IPS DF 6.9 (cell line): ENCODE measurements at regions not wholly inside any gene's neighbourhood (a gene's known extent, or its start where the extent isn't known, plus 50 kb on each side); places are given as distances from the start of the nearest gene placed in this dataset.
"Not testable (repeated sequence)": the region's sequence is repeated elsewhere in the genome, so short reads cannot be mapped to it uniquely, and the experiment has no call there.

Source experiments
- DNase-seq: peaks from one replicate; pipeline ENCODE4 v3.0.0-alpha.2; 2013; ENCODE audit warnings: low read depth, low spot score
- H3K27ac ChIP-seq: one replicate; pipeline ENCODE4 v1.5.1; 2013; ENCODE audit warnings: low read length, control low read depth
- H3K27me3 ChIP-seq: 2 replicates; pipeline ENCODE4 v1.6.1; 2013; ENCODE audit warnings: mild to moderate bottlenecking, low read length; ENCODE audit not compliant: control insufficient read depth, insufficient read depth
- H3K36me3 ChIP-seq: 2 replicates; pipeline ENCODE4 v1.6.1; 2013; ENCODE audit warnings: low read length; ENCODE audit not compliant: control insufficient read depth, insufficient read depth
- H3K4me1 ChIP-seq: 2 replicates; pipeline ENCODE4 v1.6.1; 2013; ENCODE audit warnings: low read length; ENCODE audit not compliant: control insufficient read depth, insufficient read depth
- H3K4me3 ChIP-seq: 2 replicates; pipeline ENCODE4 v1.5.1; 2013; ENCODE audit warnings: mild to moderate bottlenecking, low read length
- H3K9me3 ChIP-seq: 2 replicates; pipeline ENCODE4 v1.6.1; 2013; ENCODE audit warnings: low read length, inconsistent platforms; ENCODE audit not compliant: control insufficient read depth, insufficient read depth
- WGBS: extraction: QIAGEN DNeasy Blood & Tissue Kit; methylation state at CpG from one replicate; pipeline ENCODE4 v1.1.7; 2013; ENCODE audit warnings: mixed read lengths, missing lambda C conversion rate; ENCODE audit not compliant: insufficient read length, insufficient coverage; 5-methylcytosine and 5-hydroxymethylcytosine counted together

- Histone ChIP-seq H3K4me1 (no peaks in the 10 kb centered on the region), H3K27me3 (no peaks in the 10 kb centered on the region), H3K36me3 (no peaks in the 10 kb centered on the region), H3K27ac (no peak overlapping the region), H3K4me3 (no peak overlapping the region), H3K9me3 (no peaks in the 10 kb centered on the region)
- no peak for DNase-seq
- WGBS: no CpG with 5 or more reads among the region's 3 CpGs
Measured at GRCh38 chr7:131076032-131076431, 251.6 kb upstream of the MKLN1 start.

GRCh38 chr7:131076711-131077181 is 250.9 kb upstream of the MKLN1 start:
- Histone ChIP-seq H3K9me3 (no peaks in the 10 kb centered on the region), H3K4me3 (no peak overlapping the region), H3K27ac (no peak overlapping the region), H3K4me1 (no peaks in the 10 kb centered on the region), H3K27me3 (no peaks in the 10 kb centered on the region), H3K36me3 (no peaks in the 10 kb centered on the region)
- WGBS: no CpG with 5 or more reads among the region's 4 CpGs
- DNase-seq: no peak

DNA sequence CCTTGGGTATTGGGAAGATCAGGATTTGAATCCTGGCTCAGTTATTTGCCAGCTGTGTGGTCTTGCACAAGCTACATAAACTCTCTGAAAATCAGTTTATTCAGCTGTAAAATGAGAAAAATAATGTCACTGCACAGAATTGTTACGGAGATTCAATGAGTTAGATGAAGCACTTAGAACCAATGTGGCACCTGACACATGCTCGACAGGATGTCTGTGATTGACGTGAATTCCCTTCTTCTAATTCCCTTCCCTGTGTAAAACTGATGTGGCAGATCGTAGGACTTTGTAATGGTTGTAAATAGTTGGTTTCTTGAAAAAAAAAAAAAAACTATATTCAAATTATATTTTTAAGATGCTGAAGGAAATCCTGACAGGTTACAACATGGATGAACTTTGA is 249.9 kb upstream of the MKLN1 start:
- no peaks in the 10 kb centered on the region for H3K36me3 ChIP-seq
- no CpG with 5 or more reads among the region's 4 CpGs for WGBS
- DNase-seq: no peak
- no peaks in the 10 kb centered on the region for H3K27me3 ChIP-seq
- H3K4me1 ChIP-seq: 0 out of 2 replicates have a peak, but pooled peaks cover 2% of the 10 kb centered on the region
- H3K4me3 ChIP-seq: no peak overlapping the region
- no peaks in the 10 kb centered on the region for H3K9me3 ChIP-seq
- H3K27ac ChIP-seq: no peak overlapping the region

DNA sequence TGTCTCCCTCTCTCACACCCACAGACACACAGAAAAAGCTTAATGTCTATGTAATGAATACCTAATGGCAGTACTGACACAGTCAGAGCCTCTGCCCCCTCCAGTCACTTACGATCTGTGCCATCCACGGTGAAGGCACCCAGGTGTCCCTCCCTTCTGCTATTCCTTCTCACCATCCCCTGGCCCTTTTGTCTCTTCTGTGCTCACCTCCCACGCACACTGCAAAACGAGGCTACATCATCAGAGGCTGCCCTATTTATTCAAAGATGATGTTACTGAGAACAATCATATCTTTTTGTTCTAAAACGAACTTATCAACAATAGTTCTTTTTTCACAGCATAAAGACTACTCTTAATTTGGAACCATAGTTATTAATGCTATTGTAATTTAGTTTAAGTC is 246.9 kb upstream of the MKLN1 start:
- WGBS: no CpG with 5 or more reads among the region's 5 CpGs
- DNase-seq: no peak
- Histone ChIP-seq H3K27ac (no peak overlapping the region), H3K36me3 (no peaks in the 10 kb centered on the region), H3K4me3 (no peak overlapping the region), H3K9me3 (no peaks in the 10 kb centered on the region), H3K4me1 (0 out of 2 replicates have a peak, but pooled peaks cover 2% of the 10 kb centered on the region), H3K27me3 (no peaks in the 10 kb centered on the region)

DNA sequence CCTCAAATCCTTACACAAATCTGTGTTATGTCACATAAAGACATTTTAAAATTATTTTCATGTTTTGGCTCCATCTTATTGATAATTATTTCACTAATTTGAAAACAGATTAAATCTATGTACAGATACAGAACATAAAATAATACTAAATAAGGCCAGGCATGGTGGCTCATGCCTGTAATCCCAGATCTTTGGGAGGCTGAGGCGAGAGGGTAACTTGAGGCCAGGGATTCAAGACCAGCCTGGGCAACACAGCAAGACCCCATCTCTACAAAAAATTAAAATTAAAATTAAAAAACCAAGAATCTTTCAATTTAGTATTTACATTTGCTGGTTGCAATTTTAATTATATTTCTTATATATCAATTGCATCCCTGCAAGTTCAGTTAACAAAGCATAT is 246.4 kb upstream of the MKLN1 start:
- Histone ChIP-seq H3K27ac (no peak overlapping the region), H3K36me3 (no peaks in the 10 kb centered on the region), H3K4me3 (no peak overlapping the region), H3K9me3 (no peaks in the 10 kb centered on the region), H3K27me3 (no peaks in the 10 kb centered on the region), H3K4me1 (0 out of 2 replicates have a peak, but pooled peaks cover 2% of the 10 kb centered on the region)
- no peak for DNase-seq
- WGBS: no CpG with 5 or more reads among the region's 1 CpG

DNA sequence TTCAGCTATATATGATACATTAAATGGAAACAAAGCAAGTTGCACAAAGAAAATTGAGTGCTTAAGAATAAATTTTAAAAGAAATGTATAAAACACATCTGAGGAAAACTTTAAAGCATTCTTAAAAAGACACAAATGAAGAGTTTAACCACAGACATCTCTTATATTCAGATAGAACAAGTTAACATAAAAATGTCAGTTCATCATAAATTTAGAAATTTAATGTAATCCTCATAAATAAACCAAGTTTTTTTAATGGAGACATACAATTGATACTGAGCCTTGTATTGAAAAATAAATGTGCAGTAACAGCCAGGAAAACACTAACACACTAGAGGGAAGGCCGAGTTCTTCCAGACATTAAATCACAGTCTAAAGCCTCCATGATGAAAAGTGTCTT is 243.9 kb upstream of the MKLN1 start:
- H3K27ac ChIP-seq: no peak overlapping the region

DNA sequence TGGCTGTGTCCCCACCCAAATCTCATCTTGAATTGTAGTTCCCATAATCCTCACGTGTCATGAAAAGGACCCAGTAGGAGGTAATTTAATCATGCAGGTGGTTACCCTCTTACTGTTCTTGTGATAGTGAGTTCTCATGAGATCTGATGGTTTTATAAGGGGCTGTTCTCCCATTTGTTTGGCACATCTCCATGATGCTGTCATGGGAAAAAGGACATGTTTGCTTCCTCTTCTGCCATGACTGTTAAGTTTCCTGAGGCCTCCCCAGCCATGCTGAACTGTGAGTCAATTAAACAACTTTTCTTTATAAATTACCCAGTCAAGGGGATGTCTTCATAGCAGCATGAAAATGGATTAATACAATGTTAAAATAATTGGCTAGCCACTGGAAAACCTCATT is 243.3 kb upstream of the MKLN1 start:
- not testable (repeated sequence) for H3K9me3 ChIP-seq, H3K4me1 ChIP-seq, H3K36me3 ChIP-seq, H3K27ac ChIP-seq, H3K27me3 ChIP-seq, DNase-seq, H3K4me3 ChIP-seq
- no CpG with 5 or more reads among the region's 1 CpG for WGBS

More for the DNA sequence above, 243.9 kb upstream of the MKLN1 start:
- no peak for DNase-seq
- Histone ChIP-seq H3K4me3 (no peak overlapping the region), H3K4me1 (peaks cover 3% of the 10 kb centered on the region), H3K36me3 (no peaks in the 10 kb centered on the region), H3K27me3 (no peaks in the 10 kb centered on the region), H3K9me3 (no peaks in the 10 kb centered on the region)
- no CpG with 5 or more reads among the region's 1 CpG for WGBS

DNA sequence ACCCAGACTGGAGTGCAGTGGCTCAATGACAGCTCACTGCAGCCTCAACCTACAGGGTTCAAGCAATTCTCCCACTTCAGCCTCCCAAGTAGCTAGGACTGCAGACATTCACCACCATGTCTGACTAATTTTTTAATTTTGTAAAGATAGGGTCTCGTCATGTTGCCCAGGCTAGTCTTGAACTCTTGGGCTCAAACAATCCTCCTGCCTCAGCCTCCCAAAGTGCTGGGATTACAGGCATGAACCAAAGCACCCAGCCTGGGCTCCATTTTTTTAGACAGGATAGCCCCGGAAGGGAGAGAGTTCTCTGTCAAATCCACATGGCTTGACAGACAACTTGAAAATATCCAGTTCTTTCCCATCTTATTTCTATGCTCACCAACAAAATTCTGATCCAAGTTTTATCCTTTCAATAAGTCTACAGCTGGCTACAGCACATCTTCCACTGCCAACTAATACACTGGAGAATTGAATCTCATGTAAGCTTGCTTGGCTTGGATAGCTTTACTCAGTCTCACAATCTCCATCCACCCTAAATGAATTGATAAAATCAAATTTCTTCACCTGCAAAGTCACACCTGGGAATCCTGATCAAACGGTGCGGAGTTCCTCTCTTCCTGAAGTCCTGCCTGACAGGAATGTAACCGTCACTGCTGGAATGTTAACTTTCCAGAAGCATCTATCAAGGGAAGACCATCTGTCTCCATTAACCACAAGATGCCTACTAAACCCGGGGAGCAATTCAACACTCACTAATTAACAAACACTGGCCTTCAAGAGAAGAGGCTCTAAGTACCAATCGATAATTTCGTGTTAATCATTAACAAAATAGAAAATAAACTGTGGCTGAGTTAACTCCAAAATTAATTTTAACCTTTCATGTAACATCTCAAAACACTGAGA is 239.7 kb upstream of the MKLN1 start:
- H3K4me3 ChIP-seq: no peak overlapping the region
- H3K9me3 ChIP-seq: no peaks in the 10 kb centered on the region
- H3K4me1 ChIP-seq: peaks cover 6% of the 10 kb centered on the region
- no CpG with 5 or more reads among the region's 8 CpGs for WGBS
- no peaks in the 10 kb centered on the region for H3K36me3 ChIP-seq
- H3K27me3 ChIP-seq: no peaks in the 10 kb centered on the region
- no peak overlapping the region for H3K27ac ChIP-seq
- DNase-seq: no peak

GRCh38 chr7:131090188-131090587 is 237.5 kb upstream of the MKLN1 start:
- Histone ChIP-seq H3K27me3 (no peaks in the 10 kb centered on the region), H3K27ac (no peak overlapping the region), H3K4me3 (no peak overlapping the region), H3K9me3 (no peaks in the 10 kb centered on the region), H3K36me3 (no peaks in the 10 kb centered on the region), H3K4me1 (peaks cover 6% of the 10 kb centered on the region)
- WGBS: no CpG with 5 or more reads among the region's 2 CpGs
- DNase-seq: no peak

DNA sequence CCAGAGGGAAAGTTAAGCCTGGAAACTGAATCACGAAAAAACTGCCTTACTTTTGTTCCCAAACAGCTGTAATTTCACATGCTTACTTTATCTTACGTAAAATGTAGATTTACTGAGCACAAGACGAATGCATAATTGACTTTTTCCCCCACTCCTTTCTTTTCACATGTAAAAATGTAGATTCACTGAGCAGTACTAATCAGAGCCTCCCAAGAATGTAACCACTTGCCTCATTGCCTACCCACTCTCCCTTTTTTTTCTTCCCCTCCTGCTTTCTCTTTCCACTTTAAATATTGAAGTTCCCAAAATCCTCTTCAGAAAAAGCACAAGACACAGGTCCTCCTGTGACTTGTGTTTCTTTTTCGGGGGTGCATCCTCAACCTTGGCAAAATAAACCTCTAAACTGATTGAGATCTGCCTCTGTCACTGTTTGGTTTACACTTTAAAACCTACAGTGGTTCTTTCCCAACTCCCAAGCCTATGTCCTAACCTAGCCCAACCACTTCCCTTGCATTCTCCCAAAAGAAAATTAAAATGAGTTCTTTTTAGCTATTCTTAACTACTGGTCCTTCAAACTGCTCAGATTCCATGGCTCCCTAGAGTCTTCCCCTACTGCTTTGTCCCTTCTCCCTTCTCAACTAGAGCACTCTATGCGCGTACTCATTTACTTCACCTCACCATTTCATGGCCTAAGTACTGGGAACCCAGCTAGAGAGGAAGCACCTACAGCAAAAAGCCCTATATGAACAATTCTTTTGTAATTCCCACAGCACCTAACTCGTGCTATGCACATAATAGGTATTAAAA is 236.6 kb upstream of the MKLN1 start:
- WGBS: no CpG with 5 or more reads among the region's 7 CpGs
- H3K27ac ChIP-seq: peak overlapping the region; percentile 68
- H3K4me3 ChIP-seq: no peak overlapping the region
- peaks cover 6% of the 10 kb centered on the region for H3K4me1 ChIP-seq
- DNase-seq: no peak
- H3K9me3 ChIP-seq: no peaks in the 10 kb centered on the region
- no peaks in the 10 kb centered on the region for H3K27me3 ChIP-seq
- no peaks in the 10 kb centered on the region for H3K36me3 ChIP-seq
